GM12873 (cell line): ENCODE measurements at regions not wholly inside any gene's neighbourhood (a gene's known extent, or its start where the extent isn't known, plus 50 kb on each side); places are given as distances from the start of the nearest gene placed in this dataset.

Experiments
- TF ChIP-seq, protein P1 (sequence below): IDR thresholded peaks from 2 replicates; pipeline ENCODE4 v1.5.1; 2012; ENCODE audit warnings: low read depth, mild to moderate bottlenecking, moderate library complexity, low read length, control low read depth; ENCODE audit not compliant: insufficient read depth; ENCODE audit errors: missing control alignments

DNA sequence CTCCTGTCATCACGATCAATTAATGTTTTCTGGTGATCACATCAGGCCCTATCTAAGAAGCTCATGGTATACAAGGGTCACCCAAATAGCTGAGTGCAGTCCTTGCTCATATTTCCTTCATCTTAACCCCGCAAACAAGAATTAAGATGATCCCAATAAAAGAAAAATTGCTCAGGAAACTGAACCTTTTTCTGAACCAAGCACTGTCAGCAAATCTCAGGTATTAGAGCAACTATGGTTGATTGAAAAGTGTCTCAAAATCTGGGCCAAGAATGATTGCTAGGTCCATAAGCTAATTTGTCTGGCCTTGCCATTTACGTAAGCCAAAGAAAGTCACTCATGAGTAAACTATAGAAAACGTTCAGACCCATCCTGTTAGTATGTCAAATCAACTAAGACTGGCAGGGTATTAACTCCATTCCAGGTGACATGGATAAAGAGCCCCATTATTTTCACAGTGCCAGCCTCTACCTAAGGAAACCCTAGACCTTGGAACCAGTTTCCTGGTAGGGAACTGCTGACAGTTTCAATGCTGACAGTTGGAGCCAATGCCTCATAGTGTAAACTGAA lies 209.3 kb downstream of the DEPDC1B start:
- TF ChIP-seq, protein P1, sequence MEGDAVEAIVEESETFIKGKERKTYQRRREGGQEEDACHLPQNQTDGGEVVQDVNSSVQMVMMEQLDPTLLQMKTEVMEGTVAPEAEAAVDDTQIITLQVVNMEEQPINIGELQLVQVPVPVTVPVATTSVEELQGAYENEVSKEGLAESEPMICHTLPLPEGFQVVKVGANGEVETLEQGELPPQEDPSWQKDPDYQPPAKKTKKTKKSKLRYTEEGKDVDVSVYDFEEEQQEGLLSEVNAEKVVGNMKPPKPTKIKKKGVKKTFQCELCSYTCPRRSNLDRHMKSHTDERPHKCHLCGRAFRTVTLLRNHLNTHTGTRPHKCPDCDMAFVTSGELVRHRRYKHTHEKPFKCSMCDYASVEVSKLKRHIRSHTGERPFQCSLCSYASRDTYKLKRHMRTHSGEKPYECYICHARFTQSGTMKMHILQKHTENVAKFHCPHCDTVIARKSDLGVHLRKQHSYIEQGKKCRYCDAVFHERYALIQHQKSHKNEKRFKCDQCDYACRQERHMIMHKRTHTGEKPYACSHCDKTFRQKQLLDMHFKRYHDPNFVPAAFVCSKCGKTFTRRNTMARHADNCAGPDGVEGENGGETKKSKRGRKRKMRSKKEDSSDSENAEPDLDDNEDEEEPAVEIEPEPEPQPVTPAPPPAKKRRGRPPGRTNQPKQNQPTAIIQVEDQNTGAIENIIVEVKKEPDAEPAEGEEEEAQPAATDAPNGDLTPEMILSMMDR: no peak

DNA sequence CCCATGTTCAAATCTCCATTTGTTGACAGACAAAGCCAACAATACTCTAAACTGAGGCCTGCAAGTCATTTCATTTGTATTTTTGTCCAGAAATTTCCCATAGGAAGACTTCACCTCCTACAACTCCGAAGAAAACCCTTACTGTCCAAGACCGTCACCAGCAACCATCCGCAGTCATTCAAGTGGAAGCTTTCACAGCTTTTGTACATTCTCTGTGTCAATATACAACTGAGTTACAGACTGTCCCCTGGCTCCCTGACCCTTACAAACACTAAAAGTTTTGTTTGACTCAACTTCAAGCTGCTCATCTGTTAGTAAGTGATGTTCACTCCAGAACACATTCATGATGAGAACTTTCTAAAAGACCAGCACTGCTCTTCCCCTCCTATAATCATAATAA lies 210.1 kb downstream of the DEPDC1B start:
- TF ChIP-seq, protein P1: no peak

GRCh38 chr5:60489377-60489776 lies 210.6 kb downstream of the DEPDC1B start:
- TF ChIP-seq, protein P1: no peak

DNA sequence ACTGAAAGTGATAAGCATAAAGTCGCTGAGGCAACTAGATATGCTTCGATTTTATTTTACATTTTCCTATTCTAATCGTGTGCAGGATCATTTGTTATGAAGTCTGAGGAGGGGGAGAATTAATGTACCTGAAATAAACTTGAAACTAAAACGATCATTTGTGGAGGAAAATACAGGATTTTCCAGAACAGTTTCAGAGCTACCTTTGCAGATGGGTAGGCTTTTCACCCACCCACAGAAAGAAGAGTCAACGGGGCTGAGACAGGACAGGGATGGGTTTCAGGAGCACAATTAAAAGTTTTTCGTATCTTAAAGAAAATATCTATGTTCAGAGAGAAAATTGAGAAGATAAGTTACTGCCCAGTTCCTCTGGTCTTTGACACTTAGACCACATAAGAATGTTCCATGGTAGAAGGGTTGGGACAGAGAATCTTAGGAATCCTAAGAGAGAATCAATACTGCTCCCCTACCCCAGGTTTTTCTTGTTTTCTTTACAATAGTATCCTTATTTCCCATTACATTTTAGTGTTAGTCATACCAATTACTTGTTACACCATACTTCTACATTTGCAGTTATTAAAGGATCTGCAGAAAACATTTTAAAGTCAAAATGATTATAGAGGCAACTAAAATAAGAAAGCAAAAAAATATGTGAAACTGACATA lies 211.4 kb downstream of the DEPDC1B start:
- TF ChIP-seq, protein P1: no peak

- TF ChIP-seq, protein P1: no peak
These were observed 212.0 kb downstream of the DEPDC1B start for GRCh38 chr5:60487885-60488442.

GRCh38 chr5:60487476-60487875 lies 212.5 kb downstream of the DEPDC1B start:
- TF ChIP-seq, protein P1: no peak

GRCh38 chr5:60485361-60485760 lies 214.6 kb downstream of the DEPDC1B start:
- TF ChIP-seq, protein P1: no peak
